DND-41 (cell line): ENCODE measurements at regions not wholly inside any gene's neighbourhood (a gene's known extent, or its start where the extent isn't known, plus 50 kb on each side); places are given as distances from the start of the nearest gene placed in this dataset.

Experiments used
- ATAC-seq: fragments of 200-7000 bp; cut with Tn5 transposase; 3 replicates; pipeline ENCODE4 v1.9.1; 2021; ENCODE audit warnings: low read depth; ENCODE audit not compliant: insufficient read depth
- DNase-seq: peaks from one replicate; pipeline ENCODE4 v3.0.0-alpha.2; 2020
- H2AFZ ChIP-seq: 2 replicates; pipeline ENCODE4 v1.6.0; 2012; ENCODE audit warnings: low read depth, low read length
- H3K27ac ChIP-seq: 2 replicates; pipeline ENCODE4 v1.5.1; 2012; ENCODE audit warnings: low read length, inconsistent platforms
- H3K27me3 ChIP-seq: fragments of 200-600 bp; sonication (generic); 2 replicates; pipeline ENCODE4 v1.6.0; 2012; ENCODE audit warnings: low read length, mild to moderate bottlenecking, inconsistent platforms; ENCODE audit not compliant: insufficient read depth, poor library complexity
- H3K36me3 ChIP-seq: 2 replicates; pipeline ENCODE4 v1.5.1; 2012; ENCODE audit warnings: low read length, inconsistent platforms; ENCODE audit not compliant: insufficient read depth
- H3K4me1 ChIP-seq: 2 replicates; pipeline ENCODE4 v1.5.1; 2012; ENCODE audit warnings: mild to moderate bottlenecking, low read length; ENCODE audit not compliant: insufficient read depth
- H3K4me2 ChIP-seq: 2 replicates; pipeline ENCODE4 v1.6.0; 2012; ENCODE audit warnings: mild to moderate bottlenecking, moderate library complexity, low read length, inconsistent platforms; ENCODE audit not compliant: insufficient read depth
- H3K4me3 ChIP-seq, 2 experiments: fragments of 200-600 bp in 1 of 2; shearing (Covaris generic) in 1 of 2; 2 replicates each; pipeline ENCODE4 v1.5.1; 2012 to 2016; ENCODE audit warnings: inconsistent platforms in 2 of 2, low read length in 2 of 2, mild to moderate bottlenecking in 2 of 2, low read depth in 1 of 2, moderate library complexity in 1 of 2
- H3K79me2 ChIP-seq: 2 replicates; pipeline ENCODE4 v1.6.0; 2012; ENCODE audit warnings: low read length, inconsistent platforms; ENCODE audit not compliant: insufficient read depth
- H3K9ac ChIP-seq: 2 replicates; pipeline ENCODE4 v1.6.0; 2012; ENCODE audit warnings: low read depth, mild to moderate bottlenecking, inconsistent platforms, low read length, moderate library complexity
- H3K9me3 ChIP-seq: 2 replicates; pipeline ENCODE4 v1.5.1; 2012; ENCODE audit warnings: low read length, moderate library complexity, mild to moderate bottlenecking, inconsistent platforms; ENCODE audit not compliant: insufficient read depth, severe bottlenecking
- H4K20me1 ChIP-seq: 2 replicates; pipeline ENCODE4 v1.6.0; 2012; ENCODE audit warnings: low read length; ENCODE audit not compliant: insufficient read depth
- CTCF ChIP-seq: IDR thresholded peaks from 2 replicates; pipeline ENCODE4 v1.5.1; 2012; ENCODE audit warnings: borderline replicate concordance, low read length, moderate library complexity, mild to moderate bottlenecking; ENCODE audit not compliant: poor library complexity, severe bottlenecking; ENCODE audit errors: extremely low read depth
- EZH2 ChIP-seq: IDR thresholded peaks from 3 replicates; pipeline ENCODE4 v1.6.1; 2012; ENCODE audit warnings: borderline replicate concordance, low read depth, mild to moderate bottlenecking, moderate library complexity, low read length, inconsistent platforms; ENCODE audit not compliant: severe bottlenecking

GRCh38 chr20:59446376-59446775 lies 146.0 kb downstream of the EDN3 start:
- peaks cover 4% of the 10 kb centered on the region for H4K20me1 ChIP-seq
- H3K27me3 ChIP-seq = peaks cover 65% of the 10 kb centered on the region
- H3K79me2 ChIP-seq = no peaks in the 10 kb centered on the region
- DNase-seq (no peak), ATAC-seq (no peak)
- no peak overlapping the region for H3K27ac ChIP-seq
- H3K9ac ChIP-seq = no peak overlapping the region
- H3K4me2 ChIP-seq = no peak overlapping the region
- TF ChIP-seq EZH2 = no peak
- TF ChIP-seq CTCF = no peak
- no peak overlapping the region for H3K4me3 ChIP-seq
- no peak overlapping the region for H2AFZ ChIP-seq
- no peaks in the 10 kb centered on the region for H3K4me1 ChIP-seq
- no peaks in the 10 kb centered on the region for H3K36me3 ChIP-seq
- no peaks in the 10 kb centered on the region for H3K9me3 ChIP-seq

DNA sequence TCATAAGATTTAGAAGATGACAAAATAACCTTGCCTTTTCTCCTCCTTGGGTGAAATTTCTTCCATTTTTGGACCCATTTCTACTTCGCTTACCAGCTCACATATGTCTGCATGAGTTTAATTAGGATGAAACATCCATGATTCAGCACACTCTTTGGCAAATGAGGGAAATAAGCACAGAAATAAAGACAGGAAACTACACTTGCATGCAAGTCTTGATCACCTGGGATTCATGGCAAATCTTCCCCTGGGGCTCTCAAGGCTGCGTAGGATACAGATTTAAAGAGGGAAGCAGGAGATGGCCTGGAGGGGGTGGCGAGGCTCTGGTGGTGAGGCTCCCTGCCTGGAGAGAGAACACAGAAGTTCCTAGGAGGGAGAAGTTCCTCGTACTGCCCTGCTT lies 147.8 kb downstream of the EDN3 start:
- no peak overlapping the region for H3K9ac ChIP-seq
- ATAC-seq (no peak), DNase-seq (no peak)
- H3K79me2 ChIP-seq = no peaks in the 10 kb centered on the region
- no peak overlapping the region for H2AFZ ChIP-seq
- H3K4me3 ChIP-seq = no peak overlapping the region
- TF ChIP-seq EZH2 = no peak
- no peak for TF ChIP-seq CTCF
- no peaks in the 10 kb centered on the region for H3K9me3 ChIP-seq
- H3K4me2 ChIP-seq = no peak overlapping the region
- H4K20me1 ChIP-seq = no peaks in the 10 kb centered on the region; the same call in 1 of the 2 replicates
- H3K36me3 ChIP-seq = no peaks in the 10 kb centered on the region
- no peaks in the 10 kb centered on the region for H3K4me1 ChIP-seq
- peaks cover 54% of the 10 kb centered on the region for H3K27me3 ChIP-seq
- no peak overlapping the region for H3K27ac ChIP-seq

GRCh38 chr20:59448851-59449444 lies 148.5 kb downstream of the EDN3 start:
- Histone ChIP-seq H3K27ac (no peak overlapping the region), H4K20me1 (no peaks in the 10 kb centered on the region; the same call in 1 of the 2 replicates), H3K27me3 (peaks cover 51% of the 10 kb centered on the region), H3K4me2 (no peak overlapping the region), H3K79me2 (no peaks in the 10 kb centered on the region), H3K4me3 (no peak overlapping the region), H3K9ac (no peak overlapping the region), H3K9me3 (no peaks in the 10 kb centered on the region), H3K4me1 (no peaks in the 10 kb centered on the region), H2AFZ (no peak overlapping the region), H3K36me3 (no peaks in the 10 kb centered on the region)
- TF ChIP-seq CTCF (no peak), EZH2 (no peak)
- DNase-seq (no peak), ATAC-seq (no peak)
